ENCODE measurements at regions not wholly inside any gene's neighbourhood (a gene's known extent, or its start where the extent isn't known, plus 50 kb on each side); places are given as distances from the start of the nearest gene placed in this dataset.

DNA sequence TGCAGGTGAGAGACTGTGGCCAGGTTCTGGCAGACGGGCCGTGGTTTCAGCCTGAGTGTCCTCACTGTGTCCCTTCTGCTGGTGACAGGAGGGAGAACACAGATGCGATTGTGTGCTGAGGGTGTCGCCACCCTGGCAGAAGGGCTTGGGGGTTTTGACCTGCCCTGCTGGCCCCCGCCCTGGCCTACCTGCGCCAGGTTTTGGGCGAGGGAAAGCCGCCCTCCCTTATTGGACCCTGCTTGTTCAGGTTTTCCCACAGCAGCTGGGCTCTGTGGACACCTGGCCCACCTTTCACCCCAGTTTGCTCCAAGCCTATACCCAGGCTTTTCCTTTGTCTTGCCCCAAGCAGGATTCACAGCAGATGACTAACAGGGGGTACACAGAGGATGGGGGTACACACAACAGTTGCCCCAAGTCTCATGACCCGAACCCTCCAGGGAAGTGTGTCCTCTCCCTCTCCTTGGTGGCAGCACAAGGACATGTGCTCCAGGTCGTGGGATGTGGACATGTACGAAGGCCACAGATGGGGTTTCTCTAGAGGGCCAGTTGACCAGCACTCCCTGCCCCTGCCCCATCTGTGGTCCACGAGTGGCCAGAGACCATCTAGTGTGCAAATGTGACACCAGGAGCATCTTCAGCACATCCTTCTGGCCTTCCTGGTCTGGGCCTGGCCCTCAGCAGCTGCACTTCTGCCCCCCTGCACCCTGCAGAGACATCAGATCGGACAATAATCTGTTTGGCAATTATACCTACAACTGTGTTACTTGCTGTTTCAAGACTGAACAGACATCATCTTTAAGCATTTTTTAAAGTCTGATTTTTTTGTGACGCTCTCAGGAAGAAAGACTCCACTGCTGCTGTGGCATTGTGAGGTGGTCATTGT, 265.8 kb upstream of the IRX4 start:
- TF ChIP-seq, protein P1, sequence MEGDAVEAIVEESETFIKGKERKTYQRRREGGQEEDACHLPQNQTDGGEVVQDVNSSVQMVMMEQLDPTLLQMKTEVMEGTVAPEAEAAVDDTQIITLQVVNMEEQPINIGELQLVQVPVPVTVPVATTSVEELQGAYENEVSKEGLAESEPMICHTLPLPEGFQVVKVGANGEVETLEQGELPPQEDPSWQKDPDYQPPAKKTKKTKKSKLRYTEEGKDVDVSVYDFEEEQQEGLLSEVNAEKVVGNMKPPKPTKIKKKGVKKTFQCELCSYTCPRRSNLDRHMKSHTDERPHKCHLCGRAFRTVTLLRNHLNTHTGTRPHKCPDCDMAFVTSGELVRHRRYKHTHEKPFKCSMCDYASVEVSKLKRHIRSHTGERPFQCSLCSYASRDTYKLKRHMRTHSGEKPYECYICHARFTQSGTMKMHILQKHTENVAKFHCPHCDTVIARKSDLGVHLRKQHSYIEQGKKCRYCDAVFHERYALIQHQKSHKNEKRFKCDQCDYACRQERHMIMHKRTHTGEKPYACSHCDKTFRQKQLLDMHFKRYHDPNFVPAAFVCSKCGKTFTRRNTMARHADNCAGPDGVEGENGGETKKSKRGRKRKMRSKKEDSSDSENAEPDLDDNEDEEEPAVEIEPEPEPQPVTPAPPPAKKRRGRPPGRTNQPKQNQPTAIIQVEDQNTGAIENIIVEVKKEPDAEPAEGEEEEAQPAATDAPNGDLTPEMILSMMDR (IDR thresholded peaks at IDR 0.05; ENCODE audit: insufficient read depth, low read length, severe bottlenecking), result no peak
- H3K36me3 ChIP-seq (ENCODE audit: control insufficient read depth, insufficient read depth, low read length), result no peaks in the 10 kb centered on the region
- FAIRE-seq, result no peak

GRCh38 chr5:2147504-2148311, 265.0 kb upstream of the IRX4 start:
- DNase-seq (ENCODE audit: low read depth) (no peak), FAIRE-seq (no peak)
- TF ChIP-seq, protein P1 (IDR thresholded peaks at IDR 0.05; ENCODE audit: insufficient read depth, low read length, severe bottlenecking), result no peak
- H3K4me3 ChIP-seq (ENCODE audit: low read depth, low read length), result no peak overlapping the region
- H3K27me3 ChIP-seq (ENCODE audit: control insufficient read depth, insufficient read depth, low read length), result no peaks in the 10 kb centered on the region
- H3K36me3 ChIP-seq (ENCODE audit: control insufficient read depth, insufficient read depth, low read length), result no peaks in the 10 kb centered on the region

More for the DNA sequence above, 265.8 kb upstream of the IRX4 start:
- DNase-seq (ENCODE audit: low read depth), result no peak
- Histone ChIP-seq H3K27me3 (ENCODE audit: control insufficient read depth, insufficient read depth, low read length) (no peaks in the 10 kb centered on the region), H3K4me3 (ENCODE audit: low read depth, low read length) (no peak overlapping the region)

DNA sequence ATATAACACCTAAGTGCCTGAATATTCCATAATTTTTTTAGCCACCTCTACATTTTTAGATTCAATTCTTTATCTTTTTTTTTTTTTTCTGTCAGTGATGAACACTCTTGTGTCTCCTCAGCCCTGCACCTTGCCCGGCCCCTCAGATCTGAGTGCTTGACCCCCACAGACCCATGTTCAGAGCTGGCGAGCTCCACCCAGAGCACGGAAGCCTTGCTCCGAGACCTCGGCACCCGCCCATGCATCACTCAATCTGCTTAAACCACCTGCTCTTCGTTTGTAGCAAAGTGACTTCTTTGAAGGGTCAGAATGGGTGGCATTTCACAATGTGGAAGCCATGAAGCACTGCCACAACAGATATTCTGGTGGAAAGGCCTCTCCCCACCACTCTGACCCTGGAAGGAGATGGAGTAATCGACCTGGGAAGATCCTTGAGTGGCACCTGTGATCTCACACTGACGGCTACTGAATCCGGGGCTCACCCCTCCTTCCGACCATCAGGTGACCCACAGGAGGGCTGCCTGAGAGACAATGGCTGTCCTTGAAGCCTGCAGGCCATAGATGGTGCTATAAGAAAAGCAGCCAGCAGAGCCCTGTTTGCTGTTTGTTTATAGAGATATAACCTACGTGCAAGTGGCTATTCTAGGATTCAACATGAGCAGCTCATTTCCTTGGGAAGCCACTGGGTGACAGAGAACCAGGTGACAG, 261.1 kb upstream of the IRX4 start:
- Histone ChIP-seq H3K36me3 (ENCODE audit: control insufficient read depth, insufficient read depth, low read length) (no peaks in the 10 kb centered on the region), H3K27me3 (ENCODE audit: control insufficient read depth, insufficient read depth, low read length) (no peaks in the 10 kb centered on the region), H3K4me3 (ENCODE audit: low read depth, low read length) (no peak overlapping the region)
- FAIRE-seq (no peak), DNase-seq (ENCODE audit: low read depth) (no peak)
- TF ChIP-seq, protein P1 (IDR thresholded peaks at IDR 0.05; ENCODE audit: insufficient read depth, low read length, severe bottlenecking), result no peak

GRCh38 chr5:2143088-2143487, 260.4 kb upstream of the IRX4 start:
- Histone ChIP-seq H3K4me3 (ENCODE audit: low read depth, low read length) (no peak overlapping the region), H3K36me3 (ENCODE audit: control insufficient read depth, insufficient read depth, low read length) (no peaks in the 10 kb centered on the region), H3K27me3 (ENCODE audit: control insufficient read depth, insufficient read depth, low read length) (no peaks in the 10 kb centered on the region)
- DNase-seq (ENCODE audit: low read depth) (no peak), FAIRE-seq (no peak)
- TF ChIP-seq, protein P1 (IDR thresholded peaks at IDR 0.05; ENCODE audit: insufficient read depth, low read length, severe bottlenecking), result no peak

DNA sequence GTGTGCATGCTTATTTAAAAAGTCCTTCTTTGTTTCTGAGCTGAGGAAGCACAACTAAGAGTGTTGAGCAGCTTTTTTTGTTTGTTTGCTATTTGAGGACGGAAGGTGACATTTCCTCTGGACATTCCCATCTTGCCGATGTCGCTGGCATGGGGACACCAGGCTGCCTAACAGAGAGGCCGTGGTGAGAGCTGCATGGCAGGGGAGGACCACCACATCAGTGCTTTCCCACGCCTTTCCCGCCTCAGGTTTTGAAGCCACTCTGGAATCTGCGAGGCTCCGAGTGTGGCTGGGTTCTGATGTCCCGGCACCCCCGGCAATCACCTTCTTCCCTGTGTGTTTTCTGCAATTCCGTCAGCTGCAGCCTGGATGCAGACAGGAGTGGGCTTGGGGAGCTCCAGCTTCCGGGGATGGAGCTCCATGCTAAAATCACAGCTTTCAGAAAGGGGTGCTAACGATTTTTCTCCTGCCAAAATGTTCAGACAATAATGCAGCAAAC, 259.8 kb upstream of the IRX4 start:
- FAIRE-seq (no peak), DNase-seq (ENCODE audit: low read depth) (no peak)
- TF ChIP-seq, protein P1 (IDR thresholded peaks at IDR 0.05; ENCODE audit: insufficient read depth, low read length, severe bottlenecking), result no peak

More for the DNA sequence above, 259.8 kb upstream of the IRX4 start:
- no peaks in the 10 kb centered on the region for H3K36me3 ChIP-seq (ENCODE audit: control insufficient read depth, insufficient read depth, low read length)
- no peaks in the 10 kb centered on the region for H3K27me3 ChIP-seq (ENCODE audit: control insufficient read depth, insufficient read depth, low read length)
- H3K4me3 ChIP-seq (ENCODE audit: low read depth, low read length), result no peak overlapping the region
